ENCODE measurements at regions not wholly inside any gene's neighbourhood (a gene's known extent, or its start where the extent isn't known, plus 50 kb on each side); places are given as distances from the start of the nearest gene placed in this dataset.

- TF ChIP-seq, protein P1, sequence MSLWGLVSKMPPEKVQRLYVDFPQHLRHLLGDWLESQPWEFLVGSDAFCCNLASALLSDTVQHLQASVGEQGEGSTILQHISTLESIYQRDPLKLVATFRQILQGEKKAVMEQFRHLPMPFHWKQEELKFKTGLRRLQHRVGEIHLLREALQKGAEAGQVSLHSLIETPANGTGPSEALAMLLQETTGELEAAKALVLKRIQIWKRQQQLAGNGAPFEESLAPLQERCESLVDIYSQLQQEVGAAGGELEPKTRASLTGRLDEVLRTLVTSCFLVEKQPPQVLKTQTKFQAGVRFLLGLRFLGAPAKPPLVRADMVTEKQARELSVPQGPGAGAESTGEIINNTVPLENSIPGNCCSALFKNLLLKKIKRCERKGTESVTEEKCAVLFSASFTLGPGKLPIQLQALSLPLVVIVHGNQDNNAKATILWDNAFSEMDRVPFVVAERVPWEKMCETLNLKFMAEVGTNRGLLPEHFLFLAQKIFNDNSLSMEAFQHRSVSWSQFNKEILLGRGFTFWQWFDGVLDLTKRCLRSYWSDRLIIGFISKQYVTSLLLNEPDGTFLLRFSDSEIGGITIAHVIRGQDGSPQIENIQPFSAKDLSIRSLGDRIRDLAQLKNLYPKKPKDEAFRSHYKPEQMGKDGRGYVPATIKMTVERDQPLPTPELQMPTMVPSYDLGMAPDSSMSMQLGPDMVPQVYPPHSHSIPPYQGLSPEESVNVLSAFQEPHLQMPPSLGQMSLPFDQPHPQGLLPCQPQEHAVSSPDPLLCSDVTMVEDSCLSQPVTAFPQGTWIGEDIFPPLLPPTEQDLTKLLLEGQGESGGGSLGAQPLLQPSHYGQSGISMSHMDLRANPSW (CRISPR knock-in tag; IDR thresholded peaks at IDR 0.05; ENCODE audit: borderline replicate concordance), result no peak
- TF ChIP-seq, protein P2, sequence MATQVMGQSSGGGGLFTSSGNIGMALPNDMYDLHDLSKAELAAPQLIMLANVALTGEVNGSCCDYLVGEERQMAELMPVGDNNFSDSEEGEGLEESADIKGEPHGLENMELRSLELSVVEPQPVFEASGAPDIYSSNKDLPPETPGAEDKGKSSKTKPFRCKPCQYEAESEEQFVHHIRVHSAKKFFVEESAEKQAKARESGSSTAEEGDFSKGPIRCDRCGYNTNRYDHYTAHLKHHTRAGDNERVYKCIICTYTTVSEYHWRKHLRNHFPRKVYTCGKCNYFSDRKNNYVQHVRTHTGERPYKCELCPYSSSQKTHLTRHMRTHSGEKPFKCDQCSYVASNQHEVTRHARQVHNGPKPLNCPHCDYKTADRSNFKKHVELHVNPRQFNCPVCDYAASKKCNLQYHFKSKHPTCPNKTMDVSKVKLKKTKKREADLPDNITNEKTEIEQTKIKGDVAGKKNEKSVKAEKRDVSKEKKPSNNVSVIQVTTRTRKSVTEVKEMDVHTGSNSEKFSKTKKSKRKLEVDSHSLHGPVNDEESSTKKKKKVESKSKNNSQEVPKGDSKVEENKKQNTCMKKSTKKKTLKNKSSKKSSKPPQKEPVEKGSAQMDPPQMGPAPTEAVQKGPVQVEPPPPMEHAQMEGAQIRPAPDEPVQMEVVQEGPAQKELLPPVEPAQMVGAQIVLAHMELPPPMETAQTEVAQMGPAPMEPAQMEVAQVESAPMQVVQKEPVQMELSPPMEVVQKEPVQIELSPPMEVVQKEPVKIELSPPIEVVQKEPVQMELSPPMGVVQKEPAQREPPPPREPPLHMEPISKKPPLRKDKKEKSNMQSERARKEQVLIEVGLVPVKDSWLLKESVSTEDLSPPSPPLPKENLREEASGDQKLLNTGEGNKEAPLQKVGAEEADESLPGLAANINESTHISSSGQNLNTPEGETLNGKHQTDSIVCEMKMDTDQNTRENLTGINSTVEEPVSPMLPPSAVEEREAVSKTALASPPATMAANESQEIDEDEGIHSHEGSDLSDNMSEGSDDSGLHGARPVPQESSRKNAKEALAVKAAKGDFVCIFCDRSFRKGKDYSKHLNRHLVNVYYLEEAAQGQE (IDR thresholded peaks at IDR 0.05; ENCODE audit: borderline replicate concordance in 1 of 2, low read depth in 1 of 2, low read length in 2 of 2), result no peak
- TF ChIP-seq ZNF784 (CRISPR knock-in tag; IDR thresholded peaks at IDR 0.05; ENCODE audit: borderline replicate concordance) (no peak), ZNF317 (CRISPR knock-in tag; IDR thresholded peaks at IDR 0.05) (no peak), IRF1 (CRISPR knock-in tag; IDR thresholded peaks at IDR 0.05; ENCODE audit: low read depth) (no peak), GPBP1L1 (CRISPR knock-in tag; IDR thresholded peaks at IDR 0.05) (no peak), CEBPB (IDR thresholded peaks at IDR 0.05; ENCODE audit: borderline replicate concordance, low read depth, low read length) (no peak), ZUFSP (CRISPR knock-in tag; IDR thresholded peaks at IDR 0.05; ENCODE audit: borderline replicate concordance) (no peak), ZNF615 (CRISPR knock-in tag; IDR thresholded peaks at IDR 0.05; ENCODE audit: borderline replicate concordance) (no peak), ZNF790 (CRISPR knock-in tag; IDR thresholded peaks at IDR 0.05; ENCODE audit: borderline replicate concordance) (no peak), MAF1 (CRISPR knock-in tag; IDR thresholded peaks at IDR 0.05; ENCODE audit: borderline replicate concordance) (no peak)
These were observed 132.0 kb downstream of the PMP22 start (continued) for GRCh38 chr17:15133143-15133542.

Measured in HepG2 (cell line).